HuH-7 (cell line): ENCODE measurements at regions not wholly inside any gene's neighbourhood (a gene's known extent, or its start where the extent isn't known, plus 50 kb on each side); places are given as distances from the start of the nearest gene placed in this dataset.
"Not testable (repeated sequence)": the region's sequence is repeated elsewhere in the genome, so short reads cannot be mapped to it uniquely, and the experiment has no call there.

Experiments used
- DNase-seq: peaks from one replicate; pipeline ENCODE4 v3.0.0; 2011; ENCODE audit warnings: low spot score

GRCh38 chr12:103011974-103012763 lies 54.7 kb downstream of the ASCL1 start:
- DNase-seq, result no peak

DNA sequence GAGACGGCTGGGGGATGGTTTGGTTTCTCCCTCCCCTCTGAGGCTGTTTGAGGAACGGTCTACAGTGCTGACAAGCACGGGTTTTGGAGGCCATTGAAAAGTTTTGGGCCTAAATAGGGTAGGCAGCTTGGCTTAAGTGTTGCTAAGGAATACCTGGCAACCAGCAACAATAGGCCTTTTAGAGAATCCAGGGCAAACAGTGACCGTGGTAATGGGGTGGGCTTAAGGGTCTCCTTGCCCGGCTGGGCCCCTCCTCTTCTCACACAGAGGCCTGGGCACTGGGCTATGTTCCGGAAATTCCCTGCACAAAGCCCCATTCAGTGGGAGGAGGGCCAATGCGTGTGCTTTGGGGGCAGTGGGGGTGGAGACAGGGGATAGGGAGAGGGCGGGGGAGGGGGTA lies 55.4 kb downstream of the ASCL1 start:
- DNase-seq, result no peak

DNA sequence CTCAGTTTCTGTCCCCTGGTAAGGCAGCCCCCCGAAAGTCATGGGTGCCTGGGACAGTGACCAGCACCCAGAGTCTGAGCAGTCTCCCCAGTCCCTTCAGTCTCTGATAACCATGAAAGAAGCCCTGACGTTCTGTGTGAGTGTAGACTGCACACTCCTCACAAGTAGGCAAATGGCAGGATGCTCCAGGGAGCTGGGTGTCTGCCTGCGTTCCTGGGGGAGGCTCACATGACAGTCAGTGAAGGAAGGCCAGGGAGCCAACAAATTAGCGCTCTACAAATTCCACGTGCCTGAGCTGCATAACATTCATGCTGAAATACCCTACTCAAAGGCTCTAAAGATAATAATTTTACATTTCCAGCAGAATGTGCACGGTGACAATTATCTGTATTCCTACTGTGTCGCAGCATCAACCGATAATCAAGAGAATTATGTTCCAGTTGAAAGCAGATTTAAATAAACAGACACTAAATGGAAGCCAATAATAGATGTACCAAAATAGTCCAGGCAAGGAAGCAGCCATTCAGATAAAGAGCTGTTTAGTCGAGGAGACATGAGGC lies 56.3 kb downstream of the ASCL1 start:
- no peak for DNase-seq

- DNase-seq, result no peak
Observed at GRCh38 chr12:103016381-103016780, 58.9 kb downstream of the ASCL1 start.

GRCh38 chr12:103020839-103021238 lies 63.4 kb downstream of the ASCL1 start:
- no peak for DNase-seq

GRCh38 chr12:103021538-103022218 lies 64.2 kb downstream of the ASCL1 start:
- DNase-seq, result no peak

DNA sequence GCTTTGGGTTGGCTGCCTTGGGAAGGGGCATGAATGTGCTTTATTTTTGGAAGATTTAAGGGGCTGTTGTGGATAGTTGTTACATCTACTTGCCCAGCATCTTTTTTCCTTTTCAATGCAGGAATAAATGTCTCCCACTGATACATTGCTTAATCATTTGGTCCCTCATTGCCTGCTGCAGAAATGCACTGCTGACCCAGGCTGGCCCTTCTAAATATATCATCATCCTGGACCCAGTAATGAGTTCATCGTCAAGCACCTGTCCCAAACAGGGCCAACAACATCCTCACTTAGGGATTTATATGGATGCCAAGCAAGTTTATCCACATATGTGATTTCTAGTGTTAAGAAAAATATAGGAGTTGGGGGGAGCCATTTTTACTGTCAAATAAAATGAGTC lies 67.2 kb downstream of the ASCL1 start:
- no peak for DNase-seq

DNA sequence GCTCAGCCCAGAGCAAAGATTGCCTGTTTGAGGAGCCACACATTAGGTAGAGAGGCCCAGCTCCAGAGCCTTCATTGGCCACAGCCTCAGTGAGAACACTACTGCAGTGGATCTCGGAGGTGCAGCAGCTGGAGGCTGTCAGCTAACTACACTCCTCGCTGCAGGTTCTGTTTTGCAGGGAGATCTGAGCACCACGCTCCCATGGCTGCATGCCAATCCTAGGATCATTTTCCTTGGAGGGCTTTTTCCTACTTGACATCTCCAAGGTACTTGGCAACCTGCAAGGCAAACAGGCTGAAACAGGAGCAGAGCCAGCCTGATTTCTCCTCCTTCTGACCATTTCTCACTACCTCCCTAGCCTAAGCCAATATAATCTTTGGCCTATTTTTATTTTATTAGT lies 69.2 kb downstream of the ASCL1 start:
- DNase-seq, result not testable (repeated sequence)

GRCh38 chr12:103028881-103029639 lies 71.6 kb downstream of the ASCL1 start:
- no peak for DNase-seq

DNA sequence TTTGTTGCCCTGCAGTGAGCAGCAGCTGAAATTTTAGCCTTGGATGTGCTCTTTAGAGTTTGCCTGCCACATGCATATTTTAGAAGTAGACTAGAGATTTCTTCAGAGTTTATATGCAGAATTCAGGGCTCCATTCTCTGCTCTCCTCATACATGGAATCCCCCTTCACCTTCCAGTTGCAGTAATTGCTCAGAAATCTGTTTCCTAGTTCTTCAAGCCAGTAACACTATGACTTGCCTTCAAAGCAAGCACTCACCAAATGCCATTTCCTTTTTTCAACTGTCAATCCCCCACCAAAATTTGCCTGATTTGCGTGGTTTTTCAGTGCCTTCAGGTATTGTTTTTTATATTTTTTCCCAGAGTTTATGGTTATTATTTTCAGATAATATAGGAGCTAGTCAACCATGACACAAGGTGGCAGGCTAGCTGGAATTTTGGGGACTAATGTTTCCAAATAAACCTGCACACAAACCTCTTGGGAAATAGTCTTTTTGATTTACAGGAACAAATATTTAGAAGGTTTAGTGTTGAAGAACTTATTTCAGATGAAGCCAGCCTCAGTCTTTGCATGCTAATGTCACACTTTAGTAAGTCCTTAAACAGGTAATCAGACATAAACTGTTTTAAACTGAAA lies 79.2 kb downstream of the ASCL1 start:
- no peak for DNase-seq

DNA sequence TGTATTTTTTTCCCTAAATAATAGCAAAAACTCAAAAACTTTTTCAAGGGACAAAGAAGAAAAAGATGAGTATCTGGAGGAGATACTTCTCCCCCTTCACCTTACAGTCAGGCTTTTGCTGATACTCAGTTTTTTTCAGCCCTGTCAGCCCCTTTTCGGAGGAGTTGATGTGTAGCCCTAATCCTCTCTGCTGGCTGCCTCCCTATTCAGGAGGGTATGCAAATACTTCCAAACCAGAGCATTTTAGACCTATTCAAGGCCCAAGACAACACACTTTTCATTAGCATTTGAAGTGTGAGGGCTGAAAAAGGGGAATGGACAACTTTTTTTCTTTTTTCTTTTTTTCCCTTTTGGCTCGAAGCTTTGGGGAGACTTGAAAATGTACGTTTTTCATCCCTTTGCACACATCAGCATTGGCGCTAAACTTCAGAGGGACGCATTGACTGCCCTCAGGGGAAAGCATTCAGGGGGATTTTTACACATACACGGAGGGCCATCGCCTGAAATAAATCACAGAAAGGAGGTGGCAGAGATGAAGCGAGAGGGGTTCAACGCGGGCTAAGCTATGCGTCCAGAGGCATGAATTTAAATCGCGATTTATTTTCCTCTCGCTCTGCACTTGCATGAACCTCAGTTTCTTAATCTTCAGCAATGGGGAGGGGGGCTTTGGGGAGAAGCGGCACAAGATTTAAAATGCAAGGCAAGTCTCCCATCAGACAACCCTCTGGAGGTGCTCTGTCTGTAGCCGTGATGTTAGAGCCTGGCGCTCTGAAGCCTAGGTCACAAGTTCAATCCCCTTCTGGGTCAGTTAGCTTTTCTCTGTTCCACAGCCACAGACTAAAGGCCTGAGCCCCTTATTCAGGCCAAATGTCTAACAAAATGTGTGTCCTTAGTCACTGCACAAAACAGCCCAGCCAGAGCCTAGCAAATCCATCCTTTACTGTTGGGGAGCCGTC lies 86.3 kb downstream of the ASCL1 start:
- no peak for DNase-seq

DNA sequence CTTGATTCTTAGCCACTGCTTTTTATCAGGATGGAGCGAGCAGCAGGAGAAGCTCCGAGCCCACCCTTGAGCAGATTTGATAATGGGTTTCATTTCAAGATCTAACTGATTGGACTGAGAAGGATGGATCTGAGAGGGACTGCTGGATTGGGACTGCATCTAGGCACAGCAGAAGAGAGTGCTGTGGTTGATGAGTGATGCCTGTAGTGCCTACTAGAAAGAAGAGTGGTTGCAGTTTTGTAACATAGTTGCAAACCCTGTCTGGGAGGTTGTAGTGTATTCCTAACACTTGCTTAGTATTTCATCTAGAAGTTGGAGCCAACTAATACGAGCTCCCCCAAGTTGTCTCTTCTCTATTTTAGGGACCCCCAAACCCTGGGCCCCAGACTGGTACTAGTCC lies 88.7 kb downstream of the ASCL1 start:
- DNase-seq, result no peak

- no peak for DNase-seq
Observed at GRCh38 chr12:103050273-103050672, 92.8 kb downstream of the ASCL1 start.

- DNase-seq, result no peak
Observed at GRCh38 chr12:103053089-103053488, 95.6 kb downstream of the ASCL1 start.

- no peak for DNase-seq
Observed at GRCh38 chr12:103073630-103074029, 116.2 kb downstream of the ASCL1 start.

DNA sequence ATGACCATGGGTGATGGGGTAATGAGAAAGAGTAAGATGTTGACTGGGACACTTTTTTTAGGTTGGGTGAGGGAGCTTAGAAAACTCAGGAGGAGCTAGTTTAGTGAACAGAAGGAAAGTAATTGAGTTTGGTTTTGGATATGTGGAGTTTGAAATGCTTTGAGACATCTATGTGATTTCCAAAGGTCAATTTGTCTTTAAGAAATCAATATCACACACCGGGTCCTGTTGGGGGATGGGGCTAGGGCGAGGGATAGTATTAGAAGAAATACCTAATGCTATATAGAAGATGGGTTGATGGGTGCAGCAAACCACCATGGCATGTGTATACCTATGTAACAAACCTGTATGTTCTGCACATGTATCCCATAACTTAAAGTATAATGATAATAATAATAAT lies 118.4 kb downstream of the ASCL1 start:
- no peak for DNase-seq

DNA sequence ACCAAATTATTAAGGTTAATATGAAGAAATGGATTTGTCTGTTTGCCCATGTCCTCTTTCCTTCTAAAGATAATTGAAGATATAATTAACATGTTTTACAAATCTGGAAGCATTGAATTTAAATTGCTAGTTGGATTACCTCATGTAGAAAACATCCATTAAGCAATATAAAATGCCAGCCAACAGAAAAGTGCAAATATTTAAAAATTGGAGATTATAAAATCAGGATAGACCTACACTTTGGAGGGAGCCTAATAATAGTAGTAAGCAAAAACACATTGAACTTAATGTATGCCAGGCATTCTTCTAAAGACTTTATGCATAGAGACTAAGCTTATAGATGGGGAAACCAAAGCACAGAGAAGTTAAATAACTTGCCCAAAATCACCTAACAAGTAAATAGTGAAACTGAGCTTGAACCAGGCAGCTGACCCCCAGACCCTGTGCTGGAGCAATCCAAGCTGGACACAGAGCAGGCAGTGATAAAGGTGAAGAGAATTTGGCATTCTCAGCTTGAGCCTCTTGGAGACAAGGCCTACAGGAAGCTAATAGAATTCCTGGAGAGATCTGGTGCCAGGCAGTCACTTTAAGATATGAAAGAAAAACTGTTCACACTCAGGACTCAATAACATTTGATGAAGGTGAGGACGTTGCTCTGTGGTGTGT lies 119.8 kb downstream of the ASCL1 start:
- no peak for DNase-seq

DNA sequence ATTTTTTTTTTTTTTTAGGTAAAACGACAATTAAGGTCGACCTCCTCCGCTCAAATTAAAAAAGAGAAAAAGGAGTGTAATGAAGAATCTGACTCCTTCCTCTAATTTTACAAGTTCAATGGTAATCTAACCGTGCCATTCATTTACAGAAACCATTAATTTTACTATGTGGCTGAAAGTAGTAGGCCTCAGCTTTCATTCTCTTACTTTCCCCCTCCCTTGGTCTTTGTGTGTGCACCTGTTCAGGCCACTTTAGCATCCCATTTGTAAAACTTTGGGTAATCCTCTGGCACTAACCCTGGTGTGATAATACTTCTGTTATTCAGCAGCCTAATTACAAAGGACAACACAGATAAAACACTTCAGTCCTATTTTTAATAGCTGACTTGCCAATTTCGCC lies 128.1 kb downstream of the ASCL1 start:
- DNase-seq, result no peak

GRCh38 chr12:103086471-103086870 lies 129.0 kb downstream of the ASCL1 start:
- no peak for DNase-seq

GRCh38 chr12:103093499-103094106 lies 136.1 kb downstream of the ASCL1 start:
- DNase-seq, result no peak
